DND-41 (cell line): ENCODE measurements at regions not wholly inside any gene's neighbourhood (a gene's known extent, or its start where the extent isn't known, plus 50 kb on each side); places are given as distances from the start of the nearest gene placed in this dataset.

ENCODE experiments used
- ATAC-seq: fragments of 200-7000 bp; cut with Tn5 transposase; 3 replicates; pipeline ENCODE4 v1.9.1; 2021; ENCODE audit warnings: low read depth; ENCODE audit not compliant: insufficient read depth
- DNase-seq: peaks from one replicate; pipeline ENCODE4 v3.0.0-alpha.2; 2020
- H2AFZ ChIP-seq: 2 replicates; pipeline ENCODE4 v1.6.0; 2012; ENCODE audit warnings: low read depth, low read length
- H3K27ac ChIP-seq: 2 replicates; pipeline ENCODE4 v1.5.1; 2012; ENCODE audit warnings: low read length, inconsistent platforms
- H3K27me3 ChIP-seq: fragments of 200-600 bp; sonication (generic); 2 replicates; pipeline ENCODE4 v1.6.0; 2012; ENCODE audit warnings: low read length, mild to moderate bottlenecking, inconsistent platforms; ENCODE audit not compliant: insufficient read depth, poor library complexity
- H3K36me3 ChIP-seq: 2 replicates; pipeline ENCODE4 v1.5.1; 2012; ENCODE audit warnings: low read length, inconsistent platforms; ENCODE audit not compliant: insufficient read depth
- H3K4me1 ChIP-seq: 2 replicates; pipeline ENCODE4 v1.5.1; 2012; ENCODE audit warnings: mild to moderate bottlenecking, low read length; ENCODE audit not compliant: insufficient read depth
- H3K4me2 ChIP-seq: 2 replicates; pipeline ENCODE4 v1.6.0; 2012; ENCODE audit warnings: mild to moderate bottlenecking, moderate library complexity, low read length, inconsistent platforms; ENCODE audit not compliant: insufficient read depth
- H3K4me3 ChIP-seq, 2 experiments: fragments of 200-600 bp in 1 of 2; shearing (Covaris generic) in 1 of 2; 2 replicates each; pipeline ENCODE4 v1.5.1; 2012 to 2016; ENCODE audit warnings: inconsistent platforms in 2 of 2, low read length in 2 of 2, mild to moderate bottlenecking in 2 of 2, low read depth in 1 of 2, moderate library complexity in 1 of 2
- H3K79me2 ChIP-seq: 2 replicates; pipeline ENCODE4 v1.6.0; 2012; ENCODE audit warnings: low read length, inconsistent platforms; ENCODE audit not compliant: insufficient read depth
- H3K9ac ChIP-seq: 2 replicates; pipeline ENCODE4 v1.6.0; 2012; ENCODE audit warnings: low read depth, mild to moderate bottlenecking, inconsistent platforms, low read length, moderate library complexity
- H3K9me3 ChIP-seq: 2 replicates; pipeline ENCODE4 v1.5.1; 2012; ENCODE audit warnings: low read length, moderate library complexity, mild to moderate bottlenecking, inconsistent platforms; ENCODE audit not compliant: insufficient read depth, severe bottlenecking
- H4K20me1 ChIP-seq: 2 replicates; pipeline ENCODE4 v1.6.0; 2012; ENCODE audit warnings: low read length; ENCODE audit not compliant: insufficient read depth
- EZH2 ChIP-seq: IDR thresholded peaks from 3 replicates; pipeline ENCODE4 v1.6.1; 2012; ENCODE audit warnings: borderline replicate concordance, low read depth, mild to moderate bottlenecking, moderate library complexity, low read length, inconsistent platforms; ENCODE audit not compliant: severe bottlenecking
- TF ChIP-seq, protein P1 (sequence below): IDR thresholded peaks from 2 replicates; pipeline ENCODE4 v1.5.1; 2012; ENCODE audit warnings: borderline replicate concordance, low read length, moderate library complexity, mild to moderate bottlenecking; ENCODE audit not compliant: poor library complexity, severe bottlenecking; ENCODE audit errors: extremely low read depth

DNA sequence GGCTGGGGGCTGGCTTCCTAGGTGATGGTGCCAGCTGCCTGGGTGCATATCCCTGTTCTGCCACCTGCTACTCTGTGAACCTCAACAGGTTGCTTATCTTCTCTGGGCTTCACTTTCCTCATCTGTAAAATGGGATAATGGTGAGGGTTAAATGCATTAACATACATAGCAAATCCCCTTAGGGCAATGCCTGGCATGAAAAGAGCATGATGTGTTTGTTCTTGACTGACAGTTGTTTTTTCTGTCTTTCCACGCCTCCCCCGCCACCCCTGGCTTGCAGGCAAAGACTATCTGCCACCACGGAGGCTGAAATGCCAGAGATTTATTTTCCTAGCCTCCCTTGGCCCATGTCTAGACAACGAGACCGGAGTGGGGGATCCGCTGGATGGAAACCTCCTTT, 280.5 kb downstream of the NSG2 start:
- Histone ChIP-seq H3K4me1 (no peaks in the 10 kb centered on the region), H3K27ac (no peak overlapping the region), H3K4me3 (no peak overlapping the region), H3K36me3 (no peaks in the 10 kb centered on the region), H3K9ac (no peak overlapping the region), H3K4me2 (no peak overlapping the region), H3K9me3 (no peaks in the 10 kb centered on the region), H4K20me1 (no peaks in the 10 kb centered on the region), H3K27me3 (peaks cover 3% of the 10 kb centered on the region), H3K79me2 (no peaks in the 10 kb centered on the region), H2AFZ (no peak overlapping the region)
- DNase-seq (no peak), ATAC-seq (no peak)
- TF ChIP-seq, protein P1, sequence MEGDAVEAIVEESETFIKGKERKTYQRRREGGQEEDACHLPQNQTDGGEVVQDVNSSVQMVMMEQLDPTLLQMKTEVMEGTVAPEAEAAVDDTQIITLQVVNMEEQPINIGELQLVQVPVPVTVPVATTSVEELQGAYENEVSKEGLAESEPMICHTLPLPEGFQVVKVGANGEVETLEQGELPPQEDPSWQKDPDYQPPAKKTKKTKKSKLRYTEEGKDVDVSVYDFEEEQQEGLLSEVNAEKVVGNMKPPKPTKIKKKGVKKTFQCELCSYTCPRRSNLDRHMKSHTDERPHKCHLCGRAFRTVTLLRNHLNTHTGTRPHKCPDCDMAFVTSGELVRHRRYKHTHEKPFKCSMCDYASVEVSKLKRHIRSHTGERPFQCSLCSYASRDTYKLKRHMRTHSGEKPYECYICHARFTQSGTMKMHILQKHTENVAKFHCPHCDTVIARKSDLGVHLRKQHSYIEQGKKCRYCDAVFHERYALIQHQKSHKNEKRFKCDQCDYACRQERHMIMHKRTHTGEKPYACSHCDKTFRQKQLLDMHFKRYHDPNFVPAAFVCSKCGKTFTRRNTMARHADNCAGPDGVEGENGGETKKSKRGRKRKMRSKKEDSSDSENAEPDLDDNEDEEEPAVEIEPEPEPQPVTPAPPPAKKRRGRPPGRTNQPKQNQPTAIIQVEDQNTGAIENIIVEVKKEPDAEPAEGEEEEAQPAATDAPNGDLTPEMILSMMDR, result no peak
- TF ChIP-seq EZH2, result no peak

GRCh38 chr5:174326372-174326771, 280.9 kb downstream of the NSG2 start:
- Histone ChIP-seq H3K4me2 (no peak overlapping the region), H3K9me3 (no peaks in the 10 kb centered on the region), H3K4me3 (no peak overlapping the region), H3K27me3 (peaks cover 3% of the 10 kb centered on the region), H4K20me1 (no peaks in the 10 kb centered on the region), H3K4me1 (no peaks in the 10 kb centered on the region), H3K79me2 (no peaks in the 10 kb centered on the region), H3K27ac (no peak overlapping the region), H3K9ac (no peak overlapping the region), H2AFZ (no peak overlapping the region), H3K36me3 (no peaks in the 10 kb centered on the region)
- ATAC-seq, result no peak
- DNase-seq, result no peak
- TF ChIP-seq, protein P1, result no peak
- no peak for TF ChIP-seq EZH2

DNA sequence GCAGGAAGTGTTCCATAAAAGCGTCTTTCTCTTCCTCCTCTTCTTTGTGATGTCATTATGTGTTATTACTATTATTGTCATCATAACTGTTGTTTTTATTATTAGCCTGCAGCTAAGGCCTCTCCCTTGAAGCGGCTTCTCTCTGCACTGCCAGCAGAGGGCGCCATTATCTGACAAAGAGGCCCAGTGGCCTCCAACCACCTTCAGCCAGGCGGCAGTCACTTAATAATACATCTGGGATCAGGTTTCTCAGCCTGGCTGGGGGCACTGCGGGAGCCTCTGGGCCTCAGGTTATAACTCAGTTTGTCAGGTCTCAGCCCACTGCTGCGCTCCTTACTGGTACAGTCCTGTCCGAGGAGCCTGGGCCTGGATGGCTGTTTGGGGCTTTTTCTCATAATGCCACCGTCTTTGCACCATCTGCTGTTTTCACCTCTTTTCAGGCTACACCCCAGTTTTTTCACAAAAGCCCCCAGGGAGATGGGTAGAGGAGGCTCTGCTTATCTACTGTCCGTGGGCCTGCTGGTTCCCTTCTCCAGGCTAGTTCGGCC, 281.9 kb downstream of the NSG2 start:
- no peaks in the 10 kb centered on the region for H3K36me3 ChIP-seq
- H3K79me2 ChIP-seq, result no peaks in the 10 kb centered on the region
- no peak overlapping the region for H2AFZ ChIP-seq
- H3K4me2 ChIP-seq, result no peak overlapping the region
- no peaks in the 10 kb centered on the region for H4K20me1 ChIP-seq
- peak; percentile 50 for DNase-seq
- no peaks in the 10 kb centered on the region for H3K4me1 ChIP-seq
- no peak overlapping the region for H3K9ac ChIP-seq
- H3K27me3 ChIP-seq, result peaks cover 3% of the 10 kb centered on the region
- no peak overlapping the region for H3K27ac ChIP-seq
- TF ChIP-seq, protein P1, result peak; percentile 80
- TF ChIP-seq EZH2, result no peak
- ATAC-seq, result peak; percentile 62
- no peak overlapping the region for H3K4me3 ChIP-seq
- H3K9me3 ChIP-seq, result no peaks in the 10 kb centered on the region

GRCh38 chr5:174327896-174328295, 282.4 kb downstream of the NSG2 start:
- Histone ChIP-seq H3K79me2 (no peaks in the 10 kb centered on the region), H3K27ac (no peak overlapping the region)

More at GRCh38 chr5:174327896-174328295, 282.4 kb downstream of the NSG2 start:
- Histone ChIP-seq H3K4me3 (no peak overlapping the region), H3K4me1 (no peaks in the 10 kb centered on the region), H2AFZ (no peak overlapping the region), H3K4me2 (no peak overlapping the region), H3K27me3 (peaks cover 3% of the 10 kb centered on the region), H3K9me3 (no peaks in the 10 kb centered on the region), H3K9ac (no peak overlapping the region), H4K20me1 (no peaks in the 10 kb centered on the region), H3K36me3 (no peaks in the 10 kb centered on the region)
- ATAC-seq (no peak), DNase-seq (no peak)
- TF ChIP-seq, protein P1, result no peak
- no peak for TF ChIP-seq EZH2
